A549 (cell line): ENCODE measurements at regions not wholly inside any gene's neighbourhood (a gene's known extent, or its start where the extent isn't known, plus 50 kb on each side); places are given as distances from the start of the nearest gene placed in this dataset.

ENCODE experiments used
- ATAC-seq, 2 experiments: fragments of 200-7000 bp in 1 of 2; fragments of >200 bp in 1 of 2; cut with Nextera tagmentation in 1 of 2; cut with Tn5 transposase in 1 of 2; 3 replicates each; pipeline versions ENCODE4 v1.8.0 to v1.9.1; 2018 to 2020; ENCODE audit warnings: mild to moderate bottlenecking in 1 of 2, moderate library complexity in 1 of 2
- CTCF ChIA-PET: fragments of 300-600 bp; sonication (Branson Sonifier 250); formaldehyde crosslinking; extraction: SDS; loops from one replicate; lab custom pipeline; 2021; ENCODE audit warnings: antibody characterized with exemption, inconsistent platforms; lab: Yijun Ruan, JAX
- POLR2A ChIA-PET: fragments of 350-600 bp; formaldehyde crosslinking; extraction: SDS; loops from one replicate; lab custom pipeline; 2021; ENCODE audit warnings: antibody characterized with exemption, inconsistent platforms; lab: Yijun Ruan, JAX
- DNase-seq, 2 experiments: peaks; one replicate each; pipeline versions ENCODE4 v3.0.0 to v3.0.0-alpha.2; 2011 to 2016; ENCODE audit warnings: low read depth in 1 of 2, low spot score in 1 of 2
- FAIRE-seq: peaks from 2 replicates; lab custom pipeline; 2011; peaks lifted over from hg19 to GRCh38; lab: Jason Lieb, UNC
- H3K27ac ChIP-seq, 2 experiments: fragments of >200 bp; sonication (Bioruptor Twin); formaldehyde crosslinking; 3 replicates each; pipeline ENCODE4 v1.5.1; 2016 to 2017
- H3K4me1 ChIP-seq: fragments of >200 bp; sonication (Bioruptor Twin); formaldehyde crosslinking; 3 replicates; pipeline ENCODE4 v1.6.1; 2016
- H3K4me2 ChIP-seq: fragments of >200 bp; sonication (Bioruptor Twin); formaldehyde crosslinking; 3 replicates; pipeline ENCODE4 v1.6.1; 2016
- H3K4me3 ChIP-seq: fragments of >200 bp; sonication (Bioruptor Twin); formaldehyde crosslinking; 3 replicates; pipeline ENCODE4 v1.5.1; 2016
- H3K9me3 ChIP-seq: fragments of >200 bp; sonication (Bioruptor Twin); formaldehyde crosslinking; 3 replicates; pipeline ENCODE4 v1.6.1; 2016
- ATOH8 ChIP-seq: fragments of 250-450 bp; sonication (Bioruptor Pico); IDR thresholded peaks from 2 replicates; pipeline ENCODE4 v1.5.0; 2020; ENCODE audit warnings: low read depth, mild to moderate bottlenecking, moderate library complexity
- BCL3 ChIP-seq: fragments of >200 bp; sonication (Bioruptor Twin); formaldehyde crosslinking; IDR thresholded peaks from 3 replicates; pipeline ENCODE4 v1.6.1; 2016
- BHLHE40 ChIP-seq: IDR thresholded peaks from 2 replicates; pipeline ENCODE4 v1.6.1; 2012; ENCODE audit warnings: low read depth, low read length, inconsistent platforms
- CBX2 ChIP-seq: fragments of 200-600 bp; sonication (generic); IDR thresholded peaks from 2 replicates; pipeline ENCODE4 v1.6.1; 2016; ENCODE audit warnings: low read depth, mild to moderate bottlenecking, borderline replicate concordance
- CEBPB ChIP-seq, 2 experiments: fragments of >200 bp in 1 of 2; sonication (Bioruptor Twin) in 1 of 2; formaldehyde crosslinking in 1 of 2; IDR thresholded peaks; 2 replicates each; pipeline ENCODE4 v1.6.1; 2012 to 2016
- CHD2 ChIP-seq: fragments of 150-350 bp; IDR thresholded peaks from 2 replicates; pipeline ENCODE4 v1.6.1; 2014; ENCODE audit warnings: low read length; ENCODE audit not compliant: partially characterized antibody
- CTCF ChIP-seq: fragments of >200 bp; sonication (Bioruptor Twin); formaldehyde crosslinking; IDR thresholded peaks from 3 replicates; pipeline ENCODE4 v1.5.1; 2016
- ESRRA ChIP-seq: fragments of 150-350 bp; IDR thresholded peaks from 2 replicates; pipeline ENCODE4 v1.6.1; 2014; ENCODE audit warnings: mild to moderate bottlenecking, low read length, borderline replicate concordance
- FOSB ChIP-seq: fragments of 250-450 bp; sonication (Bioruptor Pico); IDR thresholded peaks from 2 replicates; pipeline ENCODE4 v1.5.0; 2020; ENCODE audit warnings: mild to moderate bottlenecking, moderate library complexity
- FOSL2 ChIP-seq, 2 experiments: fragments of 450-650 bp in 1 of 2; fragments of >200 bp in 1 of 2; sonication (Bioruptor Twin) in 1 of 2; formaldehyde crosslinking; IDR thresholded peaks; 2 replicates each; pipeline versions ENCODE4 v1.5.0 to v1.6.1; 2016 to 2020; ENCODE audit warnings: mild to moderate bottlenecking in 1 of 2, moderate library complexity in 1 of 2
- FOXS1 ChIP-seq: fragments of 250-450 bp; sonication (Bioruptor Pico); IDR thresholded peaks from 2 replicates; pipeline ENCODE4 v1.5.0; 2020; ENCODE audit warnings: mild to moderate bottlenecking, moderate library complexity
- HES2 ChIP-seq: fragments of >200 bp; sonication (Bioruptor Twin); formaldehyde crosslinking; IDR thresholded peaks from 2 replicates; pipeline ENCODE4 v1.6.1; 2016
- HMGXB4 ChIP-seq: fragments of 250-450 bp; sonication (Bioruptor Pico); IDR thresholded peaks from 2 replicates; pipeline ENCODE4 v1.5.0; 2021; ENCODE audit warnings: mild to moderate bottlenecking, moderate library complexity, borderline replicate concordance
- HOXB5 ChIP-seq: fragments of 250-450 bp; sonication (Bioruptor Pico); IDR thresholded peaks from 2 replicates; pipeline ENCODE4 v1.5.0; 2020; ENCODE audit warnings: mild to moderate bottlenecking, moderate library complexity
- JUN ChIP-seq, 2 experiments: fragments of >200 bp; sonication (Bioruptor Twin); formaldehyde crosslinking; IDR thresholded peaks; 2 replicates in 1 of 2; 3 replicates in 1 of 2; pipeline ENCODE4 v1.6.1; 2016 to 2017
- JUNB ChIP-seq: fragments of >200 bp; sonication (Bioruptor Twin); formaldehyde crosslinking; IDR thresholded peaks from 2 replicates; pipeline ENCODE4 v1.6.1; 2016
- MAX ChIP-seq: IDR thresholded peaks from 2 replicates; pipeline ENCODE4 v1.6.1; 2012
- MYC ChIP-seq: IDR thresholded peaks from 2 replicates; pipeline ENCODE4 v1.6.1; 2012; ENCODE audit warnings: mild to moderate bottlenecking, inconsistent platforms, low read length, improper control_type of control experiment, borderline replicate concordance
- NFE2L2 ChIP-seq: fragments of 150-350 bp; conservative IDR thresholded peaks from 2 replicates; pipeline ENCODE4 v1.6.1; 2014; ENCODE audit warnings: low read length
- NPAS2 ChIP-seq: fragments of 250-450 bp; sonication (Bioruptor Pico); IDR thresholded peaks from 2 replicates; pipeline ENCODE4 v1.8.0; 2022; ENCODE audit warnings: mild to moderate bottlenecking, moderate library complexity, borderline replicate concordance
- PHF8 ChIP-seq: fragments of 200-600 bp; sonication (generic); IDR thresholded peaks from 2 replicates; pipeline ENCODE4 v1.6.1; 2016; ENCODE audit warnings: low read depth, mild to moderate bottlenecking, antibody characterized with exemption, moderate library complexity, borderline replicate concordance
- POLR2AphosphoS2 ChIP-seq: conservative IDR thresholded peaks from 2 replicates; pipeline ENCODE4 v1.6.1; 2012; ENCODE audit warnings: low read length, improper control_type of control experiment, inconsistent platforms
- RAD21 ChIP-seq, 2 experiments: fragments of >200 bp in 1 of 2; sonication (Bioruptor Twin) in 1 of 2; formaldehyde crosslinking in 1 of 2; IDR thresholded peaks in 1 of 2; conservative IDR thresholded peaks in 1 of 2; 2 replicates in 1 of 2; 3 replicates in 1 of 2; pipeline ENCODE4 v1.6.1; 2012 to 2018; ENCODE audit warnings: inconsistent platforms in 1 of 2
- RCOR1 ChIP-seq: fragments of 150-350 bp; IDR thresholded peaks from 2 replicates; pipeline ENCODE4 v1.6.1; 2014; ENCODE audit warnings: antibody characterized with exemption, low read length, low read depth
- SMC3 ChIP-seq: fragments of >200 bp; sonication (Bioruptor Twin); formaldehyde crosslinking; IDR thresholded peaks from 3 replicates; pipeline ENCODE4 v1.6.1; 2018; ENCODE audit warnings: inconsistent platforms
- ZC3H11A ChIP-seq: fragments of 450-650 bp; IDR thresholded peaks from 2 replicates; pipeline ENCODE4 v1.6.1; 2014; ENCODE audit warnings: antibody characterized with exemption, mild to moderate bottlenecking
- ZSCAN20 ChIP-seq: fragments of 250-450 bp; sonication (Bioruptor Pico); IDR thresholded peaks from 2 replicates; pipeline ENCODE4 v1.8.0; 2022; ENCODE audit warnings: mild to moderate bottlenecking, moderate library complexity
- WGBS: methylation state at CpG from one replicate; pipeline ENCODE4 v1.1.6; 2017; ENCODE audit errors: missing lambda C conversion rate; 5-methylcytosine and 5-hydroxymethylcytosine counted together

GRCh38 chr2:49278561-49278960 is 124.2 kb upstream of the FSHR start:
- POLR2A ChIA-PET: no interaction called here
- 0% methylated on average over 1 of the region's 1 CpG for WGBS
- no peaks in the 10 kb centered on the region; the same call in 1 of the 3 replicates for H3K9me3 ChIP-seq
- TF ChIP-seq SMC3: no peak
- TF ChIP-seq HMGXB4 (CRISPR knock-in tag): no peak
- TF ChIP-seq ZSCAN20 (CRISPR knock-in tag): no peak
- TF ChIP-seq JUNB: no peak
- no peak for TF ChIP-seq BHLHE40
- TF ChIP-seq POLR2AphosphoS2: no peak
- TF ChIP-seq RAD21 (conservative IDR thresholded peaks at IDR 0.05 in 1 of 2, IDR thresholded peaks at IDR 0.05 in 1 of 2): no peak
- TF ChIP-seq ZC3H11A: no peak
- no peak for TF ChIP-seq ATOH8
- no peak for TF ChIP-seq BCL3
- TF ChIP-seq CTCF: no peak
- TF ChIP-seq, all 56 proteins: peak for 0
- H3K4me2 ChIP-seq: no peak overlapping the region
- FAIRE-seq (no peak), DNase-seq (no peak), ATAC-seq (no peak)
- H3K27ac ChIP-seq: no peak overlapping the region
- no peaks in the 10 kb centered on the region for H3K4me1 ChIP-seq
- no peak overlapping the region for H3K4me3 ChIP-seq
- CTCF ChIA-PET: no interaction called here

- no peak for TF ChIP-seq NPAS2 (CRISPR knock-in tag)
- TF ChIP-seq, all 56 proteins: peak for 0
- Histone ChIP-seq H3K4me3 (no peak overlapping the region), H3K27ac (no peak overlapping the region), H3K9me3 (no peaks in the 10 kb centered on the region; the same call in 1 of the 3 replicates), H3K4me1 (no peaks in the 10 kb centered on the region), H3K4me2 (no peak overlapping the region)
- ChIA-PET POLR2A (no interaction called here), CTCF (no interaction called here)
- FAIRE-seq (no peak), ATAC-seq (no peak), DNase-seq (no peak)
Measured at GRCh38 chr2:49278141-49278540, 123.8 kb upstream of the FSHR start.

- DNase-seq (no peak), FAIRE-seq (no peak), ATAC-seq (no peak)
- TF ChIP-seq ESRRA: no peak
- TF ChIP-seq FOXS1: no peak
- TF ChIP-seq BHLHE40: no peak
- TF ChIP-seq NFE2L2: no peak
- no peak for TF ChIP-seq CHD2
- TF ChIP-seq CEBPB (IDR thresholded peaks at IDR 0.05): no peak
- TF ChIP-seq MYC: no peak
- TF ChIP-seq FOSB: no peak
- TF ChIP-seq MAX: no peak
- TF ChIP-seq HOXB5 (CRISPR knock-in tag): no peak
- TF ChIP-seq BCL3: no peak
- TF ChIP-seq CBX2: no peak
- TF ChIP-seq PHF8: no peak
- no peak for TF ChIP-seq POLR2AphosphoS2
- no peak for TF ChIP-seq FOSL2 (IDR thresholded peaks at IDR 0.05)
- no peak for TF ChIP-seq FOSL2 (CRISPR knock-in tag; IDR thresholded peaks at IDR 0.05)
- no peak for TF ChIP-seq JUN (IDR thresholded peaks at IDR 0.05)
- no peak for TF ChIP-seq RCOR1
- no peak for TF ChIP-seq HES2
- ChIA-PET CTCF (no interaction called here), POLR2A (no interaction called here)
- no peak overlapping the region for H3K4me2 ChIP-seq
- H3K27ac ChIP-seq: no peak overlapping the region
- no peaks in the 10 kb centered on the region for H3K9me3 ChIP-seq
- H3K4me3 ChIP-seq: no peak overlapping the region
- WGBS: 12% methylated on average over 2 of the region's 2 CpGs
- H3K4me1 ChIP-seq: no peaks in the 10 kb centered on the region
Measured at GRCh38 chr2:49271060-49271606, 116.8 kb upstream of the FSHR start.
